ENCODE measurements at regions not wholly inside any gene's neighbourhood (a gene's known extent, or its start where the extent isn't known, plus 50 kb on each side); places are given as distances from the start of the nearest gene placed in this dataset.

- H3K27ac Mint-ChIP-seq, result no peak overlapping the region
- no peaks in the 10 kb centered on the region for H3K4me1 Mint-ChIP-seq
- H3K36me3 Mint-ChIP-seq (ENCODE audit: low read depth), result no peaks in the 10 kb centered on the region
- H3K4me3 Mint-ChIP-seq, result no peak overlapping the region
- H3K9me3 Mint-ChIP-seq, result no peaks in the 10 kb centered on the region
- no peaks in the 10 kb centered on the region for H3K27me3 Mint-ChIP-seq (ENCODE audit: low read depth)
- TF ChIP-seq CTCF (IDR thresholded peaks at IDR 0.05; ENCODE audit: unreplicated experiment in 3 of 3), result no peak
Observed at GRCh38 chr2:195515551-195515950, 141.5 kb upstream of the SLC39A10 start.

- H3K4me3 Mint-ChIP-seq, result no peak overlapping the region
- no peaks in the 10 kb centered on the region for H3K27me3 Mint-ChIP-seq (ENCODE audit: low read depth)
Observed at GRCh38 chr2:195514365-195514764, 142.7 kb upstream of the SLC39A10 start.

GRCh38 chr2:195513119-195513518 lies 143.9 kb upstream of the SLC39A10 start:
- no peaks in the 10 kb centered on the region for H3K4me1 Mint-ChIP-seq
- no peaks in the 10 kb centered on the region for H3K27me3 Mint-ChIP-seq (ENCODE audit: low read depth)
- H3K27ac Mint-ChIP-seq, result no peak overlapping the region
- H3K36me3 Mint-ChIP-seq (ENCODE audit: low read depth), result no peaks in the 10 kb centered on the region
- TF ChIP-seq CTCF (IDR thresholded peaks at IDR 0.05; ENCODE audit: unreplicated experiment in 3 of 3), result no peak
- no peaks in the 10 kb centered on the region for H3K9me3 Mint-ChIP-seq
- no peak overlapping the region for H3K4me3 Mint-ChIP-seq

More at GRCh38 chr2:195514365-195514764, 142.7 kb upstream of the SLC39A10 start:
- Mint-ChIP-seq H3K4me1 (no peaks in the 10 kb centered on the region), H3K27ac (no peak overlapping the region), H3K9me3 (no peaks in the 10 kb centered on the region), H3K36me3 (ENCODE audit: low read depth) (no peaks in the 10 kb centered on the region)
- TF ChIP-seq CTCF (IDR thresholded peaks at IDR 0.05; ENCODE audit: unreplicated experiment in 3 of 3), result no peak

GRCh38 chr2:195509551-195509950 lies 147.5 kb upstream of the SLC39A10 start:
- Mint-ChIP-seq H3K4me1 (no peaks in the 10 kb centered on the region), H3K27ac (no peak overlapping the region), H3K27me3 (ENCODE audit: low read depth) (no peaks in the 10 kb centered on the region), H3K4me3 (no peak overlapping the region), H3K9me3 (no peaks in the 10 kb centered on the region), H3K36me3 (ENCODE audit: low read depth) (no peaks in the 10 kb centered on the region)
- no peak for TF ChIP-seq CTCF (IDR thresholded peaks at IDR 0.05; ENCODE audit: unreplicated experiment in 3 of 3)

- no peaks in the 10 kb centered on the region for H3K9me3 Mint-ChIP-seq
- H3K36me3 Mint-ChIP-seq (ENCODE audit: low read depth), result no peaks in the 10 kb centered on the region
- no peak overlapping the region for H3K4me3 Mint-ChIP-seq
- H3K27ac Mint-ChIP-seq, result no peak overlapping the region
- TF ChIP-seq CTCF (IDR thresholded peaks at IDR 0.05; ENCODE audit: unreplicated experiment in 3 of 3), result no peak
- no peaks in the 10 kb centered on the region for H3K27me3 Mint-ChIP-seq (ENCODE audit: low read depth)
- H3K4me1 Mint-ChIP-seq, result no peaks in the 10 kb centered on the region
Observed at GRCh38 chr2:195508139-195508455, 148.9 kb upstream of the SLC39A10 start.

- Mint-ChIP-seq H3K36me3 (ENCODE audit: low read depth) (no peaks in the 10 kb centered on the region), H3K4me3 (no peak overlapping the region), H3K9me3 (no peaks in the 10 kb centered on the region), H3K4me1 (no peaks in the 10 kb centered on the region), H3K27ac (no peak overlapping the region), H3K27me3 (ENCODE audit: low read depth) (no peaks in the 10 kb centered on the region)
- no peak for TF ChIP-seq CTCF (IDR thresholded peaks at IDR 0.05; ENCODE audit: unreplicated experiment in 3 of 3)
Observed at GRCh38 chr2:195507447-195508138, 149.4 kb upstream of the SLC39A10 start.
